Hippocampal formation (tissue), 2 donors: ENCODE measurements at regions not wholly inside any gene's neighbourhood (a gene's known extent, or its start where the extent isn't known, plus 50 kb on each side); places are given as distances from the start of the nearest gene placed in this dataset.

ENCODE experiments used
- DNase-seq, 2 donors: peaks; one replicate each; lab custom pipeline; 2025; lab: John Stamatoyannopoulos, UW

DNA sequence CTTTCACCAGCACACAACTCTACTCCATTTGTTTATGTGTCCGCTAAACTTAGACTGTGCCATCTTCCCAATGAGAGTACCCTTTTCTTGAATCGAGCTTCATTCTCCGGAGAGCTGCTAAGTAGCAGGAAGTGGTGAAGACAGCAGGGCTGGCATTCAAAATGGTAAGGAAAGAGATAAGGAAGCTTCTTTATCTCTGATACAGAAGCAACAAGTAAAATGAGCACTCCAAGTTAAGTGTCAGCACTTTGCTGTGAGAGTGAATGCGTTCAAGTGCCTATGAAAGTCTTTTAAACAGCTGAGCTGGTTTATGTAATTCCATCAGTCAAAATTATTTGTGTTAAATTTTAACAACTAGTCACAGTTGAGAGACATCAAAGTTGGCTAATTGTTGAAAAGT, 386.8 kb upstream of the PTPRD start:
- no peak for DNase-seq

- DNase-seq, result no peak
Observed at GRCh38 chr9:11001546-11001945, 388.7 kb upstream of the PTPRD start.

GRCh38 chr9:11002705-11003104, 389.9 kb upstream of the PTPRD start:
- DNase-seq, result no peak

- DNase-seq, result no peak
Observed at GRCh38 chr9:11003836-11004235, 391.0 kb upstream of the PTPRD start.

- no peak for DNase-seq
Observed at GRCh38 chr9:11011696-11012095, 398.9 kb upstream of the PTPRD start.

GRCh38 chr9:11016081-11016480, 403.3 kb upstream of the PTPRD start:
- no peak for DNase-seq

- no peak for DNase-seq
Observed at GRCh38 chr9:11023201-11023600, 410.4 kb upstream of the PTPRD start.

DNA sequence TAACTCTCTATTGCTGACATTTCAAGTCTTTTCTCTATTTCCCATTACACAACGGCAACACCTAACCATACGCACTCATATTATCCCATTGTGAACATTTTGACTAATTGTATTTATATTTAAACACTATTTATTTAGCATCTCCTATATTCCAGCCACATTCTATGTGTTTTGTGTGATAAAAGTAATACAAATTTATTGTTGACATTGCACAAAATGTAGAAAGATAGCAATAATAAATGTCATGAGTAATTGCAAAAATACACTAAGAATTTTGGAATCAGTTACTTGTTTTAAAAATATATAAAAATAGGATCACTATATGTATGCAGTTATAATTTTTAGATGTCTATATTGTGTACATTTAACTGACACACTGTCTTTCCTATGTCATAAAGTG, 413.0 kb upstream of the PTPRD start:
- DNase-seq, result no peak

DNA sequence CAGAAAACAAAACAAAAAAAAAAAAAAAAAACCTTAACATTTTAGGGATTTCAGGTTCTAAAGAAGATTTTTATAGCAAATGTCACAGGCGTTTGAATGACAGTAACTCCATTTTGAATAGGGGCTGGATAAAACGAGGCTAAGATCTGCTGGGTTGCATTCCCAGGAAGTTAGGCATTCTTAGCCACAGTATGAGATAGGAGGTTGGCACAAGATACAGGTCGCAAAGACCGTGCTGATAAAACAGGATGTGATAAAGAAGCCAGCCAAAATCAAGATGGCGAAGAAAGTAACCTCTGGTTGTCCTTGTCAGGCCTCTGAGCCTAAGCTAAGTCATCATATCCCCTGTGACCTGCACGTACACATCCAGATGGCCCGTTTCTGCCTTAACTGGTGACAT, 425.6 kb upstream of the PTPRD start:
- no peak for DNase-seq

DNA sequence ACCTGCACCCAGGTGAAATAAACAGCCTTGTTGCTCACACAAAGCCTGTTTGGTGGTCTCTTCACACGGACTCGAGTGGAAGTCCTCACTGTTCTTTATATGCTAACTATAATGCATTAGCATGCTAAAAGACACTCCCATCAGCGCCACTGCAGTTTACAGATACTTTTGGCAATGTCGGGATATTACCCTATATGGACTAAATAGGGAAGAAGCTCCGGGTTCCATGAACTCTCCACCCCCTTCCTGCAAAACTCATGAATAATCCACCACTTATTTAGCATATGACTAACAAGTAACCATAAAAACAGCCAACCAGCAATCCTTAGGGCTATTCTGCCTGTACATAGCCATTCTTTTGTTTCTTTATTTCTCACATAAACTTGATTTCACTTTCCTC, 426.2 kb upstream of the PTPRD start:
- DNase-seq, result no peak

DNA sequence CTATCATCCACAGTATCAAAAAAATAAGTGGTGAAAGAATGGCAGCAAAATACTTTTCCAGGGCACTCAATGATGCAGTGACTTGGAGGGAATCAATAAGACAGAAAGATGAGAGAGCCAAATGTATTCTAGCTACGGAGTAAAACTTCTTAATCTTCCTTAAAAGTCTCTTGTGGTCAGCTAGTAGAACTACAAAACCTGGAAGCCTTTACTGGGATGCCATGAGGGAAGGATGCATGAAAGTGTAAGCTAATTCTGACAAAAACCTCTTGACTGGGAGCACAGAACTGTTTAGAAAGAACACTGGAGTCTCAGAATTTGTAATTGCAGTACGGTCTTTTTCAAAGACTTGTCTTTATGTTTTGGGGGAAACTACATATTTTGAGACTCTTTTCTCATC, 432.8 kb upstream of the PTPRD start:
- no peak for DNase-seq

DNA sequence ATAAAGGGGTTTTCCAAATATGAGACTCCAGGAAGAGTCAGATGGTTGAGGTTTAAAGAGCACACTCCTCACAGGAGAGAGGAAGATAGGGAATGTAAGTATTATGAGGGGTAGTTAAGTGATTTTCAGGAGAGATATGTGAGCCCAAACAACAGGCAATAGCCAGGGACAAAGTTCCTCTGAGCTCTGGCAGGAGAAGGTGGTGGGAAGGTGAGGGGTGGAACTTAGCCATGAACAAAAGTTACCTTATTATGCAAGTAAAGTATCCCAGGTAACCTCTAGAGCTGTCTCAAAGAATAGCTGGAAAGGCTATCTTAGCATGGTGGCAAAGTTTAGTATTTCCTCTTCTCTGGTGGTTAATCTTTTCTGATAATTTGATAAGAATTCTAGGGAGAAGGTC, 450.5 kb upstream of the PTPRD start:
- DNase-seq, result no peak

- DNase-seq, result no peak
Observed at GRCh38 chr9:11064909-11065308, 452.1 kb upstream of the PTPRD start.

DNA sequence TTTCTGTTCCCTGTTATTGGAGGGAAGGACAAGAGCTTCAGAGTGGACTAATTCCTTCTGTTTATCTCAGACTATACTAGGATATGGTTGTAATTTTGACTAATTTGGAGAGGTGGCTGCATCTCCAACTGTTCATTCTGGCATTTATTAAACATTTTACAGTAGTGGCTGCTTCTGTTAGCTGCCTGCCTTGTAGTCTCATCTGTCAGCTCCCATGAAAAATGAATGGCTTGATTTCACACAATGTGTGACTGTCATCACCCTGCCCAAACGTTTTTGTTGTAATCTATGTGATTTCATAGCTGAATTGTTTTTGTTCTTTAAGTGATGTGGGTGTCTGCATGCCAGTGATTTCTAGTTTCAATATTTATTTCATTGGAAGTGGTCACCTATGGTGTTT, 459.4 kb upstream of the PTPRD start:
- DNase-seq, result no peak

DNA sequence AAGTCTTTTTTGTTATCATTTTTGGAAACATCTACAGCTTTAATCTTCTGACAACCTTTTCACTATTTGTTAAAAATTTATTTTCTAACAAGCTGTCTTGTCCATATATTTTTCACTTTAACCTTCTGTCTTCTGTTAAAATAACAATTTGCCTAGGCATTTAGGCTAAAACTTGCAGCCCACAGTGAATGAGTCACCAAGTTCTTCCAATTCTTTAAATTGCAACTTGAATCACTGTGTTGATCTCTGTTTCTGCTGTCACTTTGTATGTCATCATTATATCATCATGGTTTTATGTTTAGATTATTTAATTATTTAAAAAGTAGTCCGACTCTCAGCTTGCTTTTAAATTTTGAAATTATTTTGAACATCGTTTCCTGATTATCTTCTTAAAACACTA, 473.8 kb upstream of the PTPRD start:
- no peak for DNase-seq

GRCh38 chr9:11088821-11089374, 476.1 kb upstream of the PTPRD start:
- DNase-seq, result no peak

DNA sequence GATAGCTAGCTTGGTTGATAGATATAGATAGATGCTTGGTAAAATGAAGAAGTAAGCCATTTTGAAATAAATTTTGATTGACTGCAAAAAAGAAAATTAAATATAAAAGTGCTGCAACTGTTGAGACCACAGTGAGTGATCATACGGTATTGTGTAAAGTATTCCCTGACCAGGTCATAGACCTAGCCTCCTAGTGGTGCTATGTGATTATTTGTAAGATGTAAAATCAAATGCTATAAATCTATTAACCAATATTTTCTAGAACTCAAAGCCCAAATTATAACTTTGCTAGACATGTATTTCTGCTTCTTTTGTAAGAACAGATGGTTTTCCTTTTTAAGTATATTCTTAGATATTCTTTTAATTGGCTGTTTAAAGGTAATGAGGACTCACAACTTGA, 480.2 kb upstream of the PTPRD start:
- DNase-seq, result no peak

DNA sequence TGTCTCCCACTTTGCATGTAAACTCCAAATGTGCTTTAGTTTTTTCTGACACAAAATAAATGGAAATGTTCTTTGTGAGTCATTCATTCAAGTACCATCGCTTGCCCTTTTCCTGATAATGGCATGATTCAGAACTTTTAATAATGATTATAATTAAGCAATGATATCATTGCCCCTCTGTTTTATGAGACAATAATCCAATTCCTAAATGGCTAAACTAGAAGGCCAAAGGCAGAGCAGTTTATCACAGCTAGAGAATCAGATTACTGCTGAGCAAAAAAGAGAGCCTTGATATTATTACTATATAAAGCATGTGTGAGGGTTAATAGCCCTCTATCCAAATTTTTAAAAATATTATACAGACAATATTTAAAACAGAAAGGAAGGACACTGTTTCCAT, 484.2 kb upstream of the PTPRD start:
- no peak for DNase-seq

- DNase-seq, result no peak
Observed at GRCh38 chr9:11103525-11103924, 490.7 kb upstream of the PTPRD start.

- DNase-seq, result no peak
Observed at GRCh38 chr9:11107196-11107595, 494.4 kb upstream of the PTPRD start.

DNA sequence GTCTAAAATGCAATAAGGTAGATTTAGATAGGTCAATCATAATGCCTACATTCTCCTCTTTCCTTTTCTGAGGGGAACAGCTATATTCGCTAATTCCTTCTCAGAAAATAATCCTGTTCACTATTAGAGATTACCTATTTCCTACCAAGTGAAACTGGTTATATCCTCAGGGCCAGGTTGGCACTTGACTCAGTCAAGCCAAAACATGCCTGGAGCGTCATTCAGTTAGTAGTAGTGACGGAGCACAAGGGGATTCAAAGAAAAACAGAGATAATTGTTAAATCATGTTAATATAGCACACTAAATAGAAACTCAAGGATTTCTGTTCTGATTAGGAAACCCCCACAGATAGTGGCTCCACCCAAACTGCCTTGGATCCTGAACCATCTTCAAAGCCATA, 515.4 kb upstream of the PTPRD start:
- DNase-seq, result no peak

- DNase-seq, result no peak
Observed at GRCh38 chr9:11135851-11136250, 523.0 kb upstream of the PTPRD start.

GRCh38 chr9:11141357-11141756, 528.6 kb upstream of the PTPRD start:
- DNase-seq, result no peak

DNA sequence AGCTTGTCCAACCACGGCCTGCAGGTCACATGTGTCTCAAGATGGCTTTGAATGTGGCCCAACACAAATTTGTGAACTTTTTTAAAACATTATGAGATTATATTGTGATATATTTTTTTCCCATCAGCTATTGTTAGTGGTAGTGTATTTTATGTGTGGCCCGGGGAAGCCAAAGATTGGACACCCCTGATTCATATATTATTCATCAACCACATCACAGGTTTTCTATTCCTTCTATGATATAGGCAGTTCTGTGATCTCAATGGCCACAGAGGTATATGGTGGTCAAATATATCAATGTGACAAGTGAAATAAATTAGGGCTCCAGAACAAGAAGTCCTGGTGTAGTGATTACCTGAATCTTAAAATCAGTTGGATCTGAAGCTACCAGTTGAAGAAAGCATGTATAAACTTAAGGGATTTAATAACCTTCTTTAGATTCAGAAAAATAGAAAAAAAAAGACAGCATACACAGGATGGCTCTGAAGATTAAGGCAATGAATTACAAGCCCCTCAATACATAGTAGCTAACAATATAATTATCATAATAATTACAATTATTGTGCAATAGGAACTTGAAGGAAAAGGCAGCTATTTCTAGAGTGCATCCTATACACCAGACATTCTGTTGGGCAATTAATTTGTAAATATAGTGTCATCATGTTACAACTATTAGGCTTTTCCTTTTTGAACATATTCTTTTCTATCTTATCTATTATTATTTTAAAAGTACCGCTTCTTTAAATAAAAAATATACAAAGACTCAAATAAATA, 530.4 kb upstream of the PTPRD start:
- no peak for DNase-seq
